Lung (tissue), 11 donors: ENCODE measurements at regions not wholly inside any gene's neighbourhood (a gene's known extent, or its start where the extent isn't known, plus 50 kb on each side); places are given as distances from the start of the nearest gene placed in this dataset.
A peak's percentile ranks its signal among the peaks of the same experiment; 100 is the strongest.

Experiments used
- ATAC-seq: fragments of 200-7000 bp; cut with Tn5 transposase; one replicate; pipeline ENCODE4 v1.9.1; 2020; ENCODE audit warnings: moderate number of reproducible peaks; ENCODE audit not compliant: insufficient read depth, low FRiP score
- DNase-seq, 3 donors: peaks; one replicate each; pipeline ENCODE4 v3.0.0-alpha.2; 2013 to 2017
- H3K27ac ChIP-seq, 2 donors: one replicate each; pipeline ENCODE4 v1.5.1; 2013; ENCODE audit warnings: mild to moderate bottlenecking in 2 of 2, moderate library complexity in 2 of 2, control low read depth in 1 of 2, inconsistent platforms in 1 of 2, low read depth in 1 of 2, low read length in 1 of 2
- H3K27me3 ChIP-seq, 3 donors: one replicate each; pipeline ENCODE4 v1.5.1; 2013; ENCODE audit warnings: low read length in 2 of 3; ENCODE audit not compliant: control insufficient read depth in 3 of 3, insufficient read depth in 3 of 3
- H3K36me3 ChIP-seq, 4 donors: one replicate each; pipeline ENCODE4 v1.5.1; 2013; ENCODE audit warnings: low read length in 4 of 4, mild to moderate bottlenecking in 1 of 4, moderate library complexity in 1 of 4; ENCODE audit not compliant: control insufficient read depth in 4 of 4, insufficient read depth in 4 of 4
- H3K4me1 ChIP-seq, 5 donors: one replicate each; pipeline ENCODE4 v1.5.1; 2013; ENCODE audit warnings: low read length in 5 of 5, mild to moderate bottlenecking in 2 of 5, moderate library complexity in 1 of 5; ENCODE audit not compliant: control insufficient read depth in 5 of 5, insufficient read depth in 5 of 5
- H3K4me3 ChIP-seq: one replicate; pipeline ENCODE4 v1.5.1; 2013; ENCODE audit warnings: mild to moderate bottlenecking, control low read depth, moderate library complexity
- H3K9ac ChIP-seq, 2 donors: one replicate each; pipeline ENCODE4 v1.5.1; 2013; ENCODE audit warnings: low read length in 2 of 2, control low read depth in 1 of 2; ENCODE audit not compliant: insufficient read depth in 1 of 2
- H3K9me3 ChIP-seq, 4 donors: one replicate each; pipeline ENCODE4 v1.5.1; 2013; ENCODE audit warnings: low read length in 3 of 4, mild to moderate bottlenecking in 1 of 4, moderate library complexity in 1 of 4; ENCODE audit not compliant: control insufficient read depth in 4 of 4, insufficient read depth in 3 of 4
- WGBS, 2 donors: extraction: QIAGEN DNeasy Blood & Tissue Kit; methylation state at CpG; one replicate each; pipeline ENCODE4 v1.1.7; 2013; 5-methylcytosine and 5-hydroxymethylcytosine counted together
- TF ChIP-seq, protein P1 (sequence below): IDR thresholded peaks from 2 replicates; pipeline ENCODE4 v1.5.1; 2012; ENCODE audit warnings: mild to moderate bottlenecking; ENCODE audit errors: control extremely low read depth, extremely low read depth
- donor health status: control.
- donor health status: control.
- donor health status: Bipolar disorder and iron deficiency.
- donor health status: healthy.
- donor health status: DM: yes; HTN: yes; CAD: no.

DNA sequence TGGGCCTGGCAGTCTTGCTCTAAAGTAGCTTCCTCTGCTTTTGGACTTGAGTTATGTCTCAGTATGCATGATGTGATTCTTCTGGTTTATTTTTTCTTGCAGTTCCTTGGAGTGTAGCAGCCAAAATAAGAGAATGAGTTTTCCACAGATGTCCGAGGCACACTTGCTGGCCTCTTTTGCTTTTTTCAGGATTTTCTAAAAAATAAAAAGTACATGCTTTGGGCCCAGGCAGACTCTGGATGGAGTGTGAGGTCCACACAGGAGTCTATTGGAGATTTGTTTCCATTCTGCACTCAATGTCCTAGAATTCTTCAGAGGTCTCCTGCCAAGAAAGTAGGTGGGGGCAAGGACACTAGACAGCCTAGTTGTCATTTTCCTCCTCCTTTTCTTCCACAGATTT lies 477.6 kb downstream of the EPM2A start:
- Histone ChIP-seq H3K4me3 (no peak overlapping the region), H3K36me3 (no peaks in the 10 kb centered on the region), H3K9ac (no peak overlapping the region), H3K27me3 (no peaks in the 10 kb centered on the region), H3K27ac (no peak overlapping the region), H3K9me3 (peaks cover 0 to 4% (median 0%) of the 10 kb centered on the region in 4 donors), H3K4me1 (peaks cover 0 to 32% (median 0%) of the 10 kb centered on the region in 5 donors)
- TF ChIP-seq, protein P1, sequence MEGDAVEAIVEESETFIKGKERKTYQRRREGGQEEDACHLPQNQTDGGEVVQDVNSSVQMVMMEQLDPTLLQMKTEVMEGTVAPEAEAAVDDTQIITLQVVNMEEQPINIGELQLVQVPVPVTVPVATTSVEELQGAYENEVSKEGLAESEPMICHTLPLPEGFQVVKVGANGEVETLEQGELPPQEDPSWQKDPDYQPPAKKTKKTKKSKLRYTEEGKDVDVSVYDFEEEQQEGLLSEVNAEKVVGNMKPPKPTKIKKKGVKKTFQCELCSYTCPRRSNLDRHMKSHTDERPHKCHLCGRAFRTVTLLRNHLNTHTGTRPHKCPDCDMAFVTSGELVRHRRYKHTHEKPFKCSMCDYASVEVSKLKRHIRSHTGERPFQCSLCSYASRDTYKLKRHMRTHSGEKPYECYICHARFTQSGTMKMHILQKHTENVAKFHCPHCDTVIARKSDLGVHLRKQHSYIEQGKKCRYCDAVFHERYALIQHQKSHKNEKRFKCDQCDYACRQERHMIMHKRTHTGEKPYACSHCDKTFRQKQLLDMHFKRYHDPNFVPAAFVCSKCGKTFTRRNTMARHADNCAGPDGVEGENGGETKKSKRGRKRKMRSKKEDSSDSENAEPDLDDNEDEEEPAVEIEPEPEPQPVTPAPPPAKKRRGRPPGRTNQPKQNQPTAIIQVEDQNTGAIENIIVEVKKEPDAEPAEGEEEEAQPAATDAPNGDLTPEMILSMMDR: no peak
- 78 to 85% methylated on average over 1 of the region's 1 CpG for WGBS, 2 donors
- ATAC-seq (no peak), DNase-seq (no peak)

DNA sequence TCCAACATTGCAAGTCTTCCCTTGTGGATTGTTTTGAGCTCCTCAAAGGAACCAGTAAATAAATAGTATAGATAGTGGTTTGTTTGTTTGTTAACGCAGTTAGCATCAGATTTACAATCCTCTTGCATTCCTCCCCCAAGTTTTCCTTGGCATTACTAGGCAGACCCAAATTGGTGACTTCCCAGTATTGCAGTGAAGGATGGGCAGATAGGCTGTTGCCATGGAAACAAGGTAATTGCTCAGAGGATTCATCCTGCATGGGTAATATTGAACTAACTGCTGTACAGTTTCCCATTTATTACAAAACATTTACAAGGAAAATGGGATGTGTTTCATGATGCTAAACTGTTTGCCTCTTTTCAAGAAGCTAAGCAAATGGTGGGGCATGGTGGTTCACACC lies 477.2 kb downstream of the EPM2A start:
- no peaks in the 10 kb centered on the region for H3K36me3 ChIP-seq
- H3K4me3 ChIP-seq: no peak overlapping the region
- H3K27me3 ChIP-seq: no peaks in the 10 kb centered on the region
- no peak overlapping the region for H3K9ac ChIP-seq
- H3K4me1 ChIP-seq: peaks cover 0 to 36% (median 0%) of the 10 kb centered on the region in 5 donors
- 82 to 97% methylated on average over 1 of the region's 1 CpG for WGBS, 2 donors
- ATAC-seq (no peak), DNase-seq (no peak)
- no peak overlapping the region for H3K27ac ChIP-seq
- TF ChIP-seq, protein P1: no peak
- peaks cover 0 to 4% (median 0%) of the 10 kb centered on the region in 4 donors for H3K9me3 ChIP-seq

DNA sequence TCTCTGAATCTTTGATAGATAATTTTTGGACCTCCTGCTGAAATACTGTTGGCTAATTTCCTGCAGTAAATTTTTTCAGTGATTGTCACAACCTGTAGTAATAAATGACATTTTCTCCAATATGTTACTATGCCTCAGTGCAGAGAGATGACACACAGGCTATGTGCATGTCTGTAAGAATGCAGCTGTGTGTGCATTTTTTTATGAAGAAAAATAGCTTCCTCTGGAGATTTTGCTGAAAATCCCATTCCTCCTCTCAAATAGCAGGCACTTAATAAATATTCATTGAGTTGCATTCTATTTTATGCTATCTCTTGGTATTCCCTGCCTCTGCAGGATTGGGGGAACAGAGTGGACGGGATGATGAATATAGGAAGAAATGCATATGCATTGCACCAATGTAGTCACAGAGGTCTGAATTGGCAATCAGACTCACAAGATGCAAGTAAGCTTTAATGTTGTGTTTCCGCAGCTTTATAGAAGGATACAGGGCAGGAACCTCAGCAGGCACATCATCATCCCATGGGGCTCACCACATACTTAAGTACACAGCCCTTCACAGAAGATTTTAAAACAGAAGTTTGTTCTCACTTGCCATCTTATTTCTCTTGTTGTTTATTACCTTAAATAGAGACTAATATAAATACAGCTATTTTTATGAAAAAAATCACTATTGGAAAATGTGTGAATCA lies 474.7 kb downstream of the EPM2A start:
- Histone ChIP-seq H3K27me3 (no peaks in the 10 kb centered on the region), H3K36me3 (no peaks in the 10 kb centered on the region), H3K4me1 (peaks cover 0 to 55% (median 0%) of the 10 kb centered on the region in 5 donors), H3K4me3 (no peak overlapping the region), H3K27ac (no peak overlapping the region), H3K9ac (no peak overlapping the region), H3K9me3 (no peaks in the 10 kb centered on the region)
- 79 to 86% methylated on average over 2 of the region's 2 CpGs for WGBS, 2 donors
- TF ChIP-seq, protein P1: no peak
- ATAC-seq (no peak), DNase-seq (peak; percentile 56 to 87 (median 81))
